ENCODE measurements at regions not wholly inside any gene's neighbourhood (a gene's known extent, or its start where the extent isn't known, plus 50 kb on each side); places are given as distances from the start of the nearest gene placed in this dataset.

GRCh38 chr6:8549074-8549790 lies 113.9 kb upstream of the SLC35B3 start:
- no peaks in the 10 kb centered on the region for H3K36me3 ChIP-seq (ENCODE audit: insufficient read depth, low read length)
- H3K4me3 ChIP-seq (ENCODE audit: low read depth in 1 of 2, low read length in 2 of 2): no peak overlapping the region
- no peaks in the 10 kb centered on the region for H3K4me1 ChIP-seq (ENCODE audit: insufficient read depth, low read length)
- H3K9ac ChIP-seq (ENCODE audit: low read length): no peak overlapping the region
- H3K27me3 ChIP-seq (ENCODE audit: control insufficient read depth in 1 of 2, insufficient read depth in 2 of 2, low read length in 2 of 2): no peaks in the 10 kb centered on the region
- no peak overlapping the region for H3K27ac ChIP-seq (ENCODE audit: low read depth, low read length)
- no peaks in the 10 kb centered on the region for H3K9me3 ChIP-seq (ENCODE audit: low read length)

- Histone ChIP-seq H3K27me3 (ENCODE audit: control insufficient read depth in 1 of 2, insufficient read depth in 2 of 2, low read length in 2 of 2) (no peaks in the 10 kb centered on the region), H3K27ac (ENCODE audit: low read depth, low read length) (no peak overlapping the region), H3K4me3 (ENCODE audit: low read depth in 1 of 2, low read length in 2 of 2) (no peak overlapping the region)
Measured at GRCh38 chr6:8546496-8546895, 111.2 kb upstream of the SLC35B3 start.

GRCh38 chr6:8545336-8545735 lies 110.0 kb upstream of the SLC35B3 start:
- no peaks in the 10 kb centered on the region for H3K36me3 ChIP-seq (ENCODE audit: insufficient read depth, low read length)
- H3K4me3 ChIP-seq (ENCODE audit: low read depth in 1 of 2, low read length in 2 of 2): no peak overlapping the region
- no peak overlapping the region for H3K27ac ChIP-seq (ENCODE audit: low read depth, low read length)
- no peaks in the 10 kb centered on the region for H3K27me3 ChIP-seq (ENCODE audit: control insufficient read depth in 1 of 2, insufficient read depth in 2 of 2, low read length in 2 of 2)
- H3K9ac ChIP-seq (ENCODE audit: low read length): no peak overlapping the region
- no peaks in the 10 kb centered on the region for H3K9me3 ChIP-seq (ENCODE audit: low read length)
- H3K4me1 ChIP-seq (ENCODE audit: insufficient read depth, low read length): no peaks in the 10 kb centered on the region

More at GRCh38 chr6:8546496-8546895, 111.2 kb upstream of the SLC35B3 start:
- no peaks in the 10 kb centered on the region for H3K4me1 ChIP-seq (ENCODE audit: insufficient read depth, low read length)
- H3K9ac ChIP-seq (ENCODE audit: low read length): no peak overlapping the region
- H3K9me3 ChIP-seq (ENCODE audit: low read length): no peaks in the 10 kb centered on the region
- no peaks in the 10 kb centered on the region for H3K36me3 ChIP-seq (ENCODE audit: insufficient read depth, low read length)

GRCh38 chr6:8543714-8544113 lies 108.4 kb upstream of the SLC35B3 start:
- H3K4me1 ChIP-seq (ENCODE audit: insufficient read depth, low read length): no peaks in the 10 kb centered on the region
- H3K9ac ChIP-seq (ENCODE audit: low read length): no peak overlapping the region
- no peaks in the 10 kb centered on the region for H3K27me3 ChIP-seq (ENCODE audit: control insufficient read depth in 1 of 2, insufficient read depth in 2 of 2, low read length in 2 of 2)
- H3K27ac ChIP-seq (ENCODE audit: low read depth, low read length): no peak overlapping the region
- H3K4me3 ChIP-seq (ENCODE audit: low read depth in 1 of 2, low read length in 2 of 2): no peak overlapping the region
- H3K36me3 ChIP-seq (ENCODE audit: insufficient read depth, low read length): no peaks in the 10 kb centered on the region
- H3K9me3 ChIP-seq (ENCODE audit: low read length): no peaks in the 10 kb centered on the region

- Histone ChIP-seq H3K4me1 (ENCODE audit: insufficient read depth, low read length) (no peaks in the 10 kb centered on the region), H3K9ac (ENCODE audit: low read length) (no peak overlapping the region), H3K27ac (ENCODE audit: low read depth, low read length) (no peak overlapping the region)
Measured at GRCh38 chr6:8539453-8539852, 104.1 kb upstream of the SLC35B3 start.

GRCh38 chr6:8536122-8536521 lies 100.8 kb upstream of the SLC35B3 start:
- no peaks in the 10 kb centered on the region for H3K9me3 ChIP-seq (ENCODE audit: low read length)
- no peaks in the 10 kb centered on the region for H3K27me3 ChIP-seq (ENCODE audit: control insufficient read depth in 1 of 2, insufficient read depth in 2 of 2, low read length in 2 of 2)
- no peaks in the 10 kb centered on the region for H3K36me3 ChIP-seq (ENCODE audit: insufficient read depth, low read length)
- H3K4me3 ChIP-seq (ENCODE audit: low read depth in 1 of 2, low read length in 2 of 2): no peak overlapping the region
- no peak overlapping the region for H3K9ac ChIP-seq (ENCODE audit: low read length)
- H3K4me1 ChIP-seq (ENCODE audit: insufficient read depth, low read length): no peaks in the 10 kb centered on the region
- no peak overlapping the region for H3K27ac ChIP-seq (ENCODE audit: low read depth, low read length)

More at GRCh38 chr6:8539453-8539852, 104.1 kb upstream of the SLC35B3 start:
- Histone ChIP-seq H3K36me3 (ENCODE audit: insufficient read depth, low read length) (no peaks in the 10 kb centered on the region), H3K4me3 (ENCODE audit: low read depth in 1 of 2, low read length in 2 of 2) (no peak overlapping the region), H3K27me3 (ENCODE audit: control insufficient read depth in 1 of 2, insufficient read depth in 2 of 2, low read length in 2 of 2) (no peaks in the 10 kb centered on the region), H3K9me3 (ENCODE audit: low read length) (no peaks in the 10 kb centered on the region)

GRCh38 chr6:8535519-8535918 lies 100.2 kb upstream of the SLC35B3 start:
- H3K27ac ChIP-seq (ENCODE audit: low read depth, low read length): no peak overlapping the region
- H3K4me3 ChIP-seq (ENCODE audit: low read depth in 1 of 2, low read length in 2 of 2): no peak overlapping the region
- H3K9me3 ChIP-seq (ENCODE audit: low read length): no peaks in the 10 kb centered on the region
- no peaks in the 10 kb centered on the region for H3K27me3 ChIP-seq (ENCODE audit: control insufficient read depth in 1 of 2, insufficient read depth in 2 of 2, low read length in 2 of 2)
- no peaks in the 10 kb centered on the region for H3K36me3 ChIP-seq (ENCODE audit: insufficient read depth, low read length)
- no peak overlapping the region for H3K9ac ChIP-seq (ENCODE audit: low read length)
- no peaks in the 10 kb centered on the region for H3K4me1 ChIP-seq (ENCODE audit: insufficient read depth, low read length)

- H3K27me3 ChIP-seq (ENCODE audit: control insufficient read depth in 1 of 2, insufficient read depth in 2 of 2, low read length in 2 of 2): no peaks in the 10 kb centered on the region
- H3K36me3 ChIP-seq (ENCODE audit: insufficient read depth, low read length): no peaks in the 10 kb centered on the region
- no peak overlapping the region for H3K27ac ChIP-seq (ENCODE audit: low read depth, low read length)
- no peaks in the 10 kb centered on the region for H3K9me3 ChIP-seq (ENCODE audit: low read length)
- H3K4me3 ChIP-seq (ENCODE audit: low read depth in 1 of 2, low read length in 2 of 2): no peak overlapping the region
- H3K4me1 ChIP-seq (ENCODE audit: insufficient read depth, low read length): no peaks in the 10 kb centered on the region
- H3K9ac ChIP-seq (ENCODE audit: low read length): no peak overlapping the region
Measured at GRCh38 chr6:8530785-8531435, 95.6 kb upstream of the SLC35B3 start.

- no peak overlapping the region for H3K27ac ChIP-seq (ENCODE audit: low read depth, low read length)
- no peaks in the 10 kb centered on the region for H3K4me1 ChIP-seq (ENCODE audit: insufficient read depth, low read length)
- no peaks in the 10 kb centered on the region for H3K27me3 ChIP-seq (ENCODE audit: control insufficient read depth in 1 of 2, insufficient read depth in 2 of 2, low read length in 2 of 2)
- no peaks in the 10 kb centered on the region for H3K36me3 ChIP-seq (ENCODE audit: insufficient read depth, low read length)
- no peak overlapping the region for H3K4me3 ChIP-seq (ENCODE audit: low read depth in 1 of 2, low read length in 2 of 2)
- no peak overlapping the region for H3K9ac ChIP-seq (ENCODE audit: low read length)
- H3K9me3 ChIP-seq (ENCODE audit: low read length): no peaks in the 10 kb centered on the region
Measured at GRCh38 chr6:8529250-8529649, 93.9 kb upstream of the SLC35B3 start.

- H3K4me1 ChIP-seq (ENCODE audit: insufficient read depth, low read length): no peaks in the 10 kb centered on the region
- no peak overlapping the region for H3K4me3 ChIP-seq (ENCODE audit: low read depth in 1 of 2, low read length in 2 of 2)
- H3K9ac ChIP-seq (ENCODE audit: low read length): no peak overlapping the region
- no peak overlapping the region for H3K27ac ChIP-seq (ENCODE audit: low read depth, low read length)
- H3K27me3 ChIP-seq (ENCODE audit: control insufficient read depth in 1 of 2, insufficient read depth in 2 of 2, low read length in 2 of 2): no peaks in the 10 kb centered on the region
- no peaks in the 10 kb centered on the region for H3K36me3 ChIP-seq (ENCODE audit: insufficient read depth, low read length)
- no peaks in the 10 kb centered on the region for H3K9me3 ChIP-seq (ENCODE audit: low read length)
Measured at GRCh38 chr6:8527818-8528217, 92.5 kb upstream of the SLC35B3 start.

GRCh38 chr6:8526624-8527023 lies 91.3 kb upstream of the SLC35B3 start:
- no peak overlapping the region for H3K4me3 ChIP-seq (ENCODE audit: low read depth in 1 of 2, low read length in 2 of 2)
- H3K9me3 ChIP-seq (ENCODE audit: low read length): no peaks in the 10 kb centered on the region
- H3K4me1 ChIP-seq (ENCODE audit: insufficient read depth, low read length): no peaks in the 10 kb centered on the region
- H3K9ac ChIP-seq (ENCODE audit: low read length): no peak overlapping the region
- no peak overlapping the region for H3K27ac ChIP-seq (ENCODE audit: low read depth, low read length)
- H3K27me3 ChIP-seq (ENCODE audit: control insufficient read depth in 1 of 2, insufficient read depth in 2 of 2, low read length in 2 of 2): no peaks in the 10 kb centered on the region
- no peaks in the 10 kb centered on the region for H3K36me3 ChIP-seq (ENCODE audit: insufficient read depth, low read length)

GRCh38 chr6:8525370-8525769 lies 90.0 kb upstream of the SLC35B3 start:
- Histone ChIP-seq H3K36me3 (ENCODE audit: insufficient read depth, low read length) (no peaks in the 10 kb centered on the region), H3K4me1 (ENCODE audit: insufficient read depth, low read length) (no peaks in the 10 kb centered on the region), H3K27me3 (ENCODE audit: control insufficient read depth in 1 of 2, insufficient read depth in 2 of 2, low read length in 2 of 2) (no peaks in the 10 kb centered on the region)

More at GRCh38 chr6:8525370-8525769, 90.0 kb upstream of the SLC35B3 start:
- Histone ChIP-seq H3K4me3 (ENCODE audit: low read depth in 1 of 2, low read length in 2 of 2) (no peak overlapping the region), H3K9me3 (ENCODE audit: low read length) (no peaks in the 10 kb centered on the region), H3K9ac (ENCODE audit: low read length) (no peak overlapping the region), H3K27ac (ENCODE audit: low read depth, low read length) (no peak overlapping the region)
